Common myeloid progenitor, CD34-positive (primary cell): ENCODE measurements at regions not wholly inside any gene's neighbourhood (a gene's known extent, or its start where the extent isn't known, plus 50 kb on each side); places are given as distances from the start of the nearest gene placed in this dataset.

ENCODE experiments used
- CTCF ChIA-PET: fragments of 350-600 bp; sonication (Branson Sonifier 250); formaldehyde crosslinking; loops from one replicate; lab custom pipeline; 2021; ENCODE audit warnings: antibody characterized with exemption; lab: Charles Lee
- POLR2A ChIA-PET: fragments of 350-600 bp; sonication (Branson Sonifier 250); formaldehyde crosslinking; loops from one replicate; lab custom pipeline; 2021; ENCODE audit warnings: antibody characterized with exemption; lab: Charles Lee
- DNase-seq, 3 donors: peaks; one replicate each; pipeline versions ENCODE4 v3.0.0 to v3.0.0-alpha.2; 2013
- H3K27ac ChIP-seq, 2 experiments: 1 replicate in 1 of 2; 2 replicates in 1 of 2; pipeline ENCODE4 v1.7.0; 2013; ENCODE audit warnings: inconsistent platforms in 2 of 2, low read length in 2 of 2, mild to moderate bottlenecking in 2 of 2, low read depth in 1 of 2, moderate library complexity in 1 of 2; ENCODE audit not compliant: severe bottlenecking in 2 of 2, insufficient read depth in 1 of 2, poor library complexity in 1 of 2
- H3K27me3 ChIP-seq, 5 experiments: replicated peaks in 2 of 5; 1 replicate in 3 of 5; 2 replicates in 2 of 5; pipeline versions ENCODE4 v1.6.1 to v1.7.0; 2013; ENCODE audit warnings: low read length in 4 of 5, mild to moderate bottlenecking in 2 of 5, moderate library complexity in 2 of 5, inconsistent platforms in 1 of 5; ENCODE audit not compliant: insufficient read depth in 5 of 5, control insufficient read depth in 4 of 5
- H3K36me3 ChIP-seq, 4 experiments: 1 replicate in 2 of 4; 2 replicates in 2 of 4; pipeline versions ENCODE4 v1.6.1 to v1.7.0; 2013; ENCODE audit warnings: low read length in 3 of 4, control low read depth in 1 of 4, mild to moderate bottlenecking in 1 of 4; ENCODE audit not compliant: control insufficient read depth in 4 of 4, insufficient read depth in 4 of 4
- H3K4me1 ChIP-seq, 4 experiments: 1 replicate in 3 of 4; 2 replicates in 1 of 4; pipeline versions ENCODE4 v1.6.1 to v1.7.1; 2013; ENCODE audit warnings: low read length in 3 of 4, mild to moderate bottlenecking in 3 of 4, control low read depth in 1 of 4, inconsistent platforms in 1 of 4, moderate library complexity in 1 of 4; ENCODE audit not compliant: control insufficient read depth in 4 of 4, insufficient read depth in 4 of 4; ENCODE audit errors: control extremely low read depth in 1 of 4
- H3K4me3 ChIP-seq, 7 experiments: 1 replicate in 4 of 7; 2 replicates in 3 of 7; pipeline versions ENCODE4 v1.5.1 to v1.7.0; 2013; ENCODE audit warnings: mild to moderate bottlenecking in 7 of 7, low read length in 6 of 7, moderate library complexity in 6 of 7, inconsistent platforms in 2 of 7, low read depth in 2 of 7, control low read depth in 1 of 7; ENCODE audit not compliant: insufficient read depth in 4 of 7, control insufficient read depth in 1 of 7; ENCODE audit errors: extremely low read depth in 1 of 7
- H3K9me3 ChIP-seq, 5 experiments: 1 replicate in 4 of 5; 2 replicates in 1 of 5; pipeline versions ENCODE4 v1.6.1 to v1.7.1; 2013; ENCODE audit warnings: low read length in 4 of 5, mild to moderate bottlenecking in 2 of 5, inconsistent platforms in 1 of 5, low read depth in 1 of 5, moderate library complexity in 1 of 5; ENCODE audit not compliant: control insufficient read depth in 4 of 5, insufficient read depth in 2 of 5; ENCODE audit errors: control extremely low read depth in 1 of 5
- WGBS: methylation state at CpG from one replicate; pipeline ENCODE4 v1.1.5; 2013; ENCODE audit not compliant: insufficient coverage; 5-methylcytosine and 5-hydroxymethylcytosine counted together

- H3K9me3 ChIP-seq = peaks cover 0 to 7% (median 0%) of the 10 kb centered on the region in 5 experiments
- peaks cover 0 to 22% (median 8%) of the 10 kb centered on the region in 4 experiments for H3K4me1 ChIP-seq
- CTCF ChIA-PET = no interaction called here
- no CpG with 5 or more reads among the region's 1 CpG for WGBS
- H3K27me3 ChIP-seq = no peaks in the 10 kb centered on the region
- no peak overlapping the region for H3K27ac ChIP-seq
- POLR2A ChIA-PET = no interaction called here
- no peak overlapping the region for H3K4me3 ChIP-seq
- no peaks in the 10 kb centered on the region for H3K36me3 ChIP-seq
- DNase-seq = no peak
Measured at GRCh38 chr3:155029941-155030340, 50.2 kb upstream of the MME start.

GRCh38 chr3:155026999-155027591 is 53.0 kb upstream of the MME start:
- Histone ChIP-seq H3K4me1 (peaks cover 0 to 15% (median 5%) of the 10 kb centered on the region in 4 experiments), H3K9me3 (peaks cover 0 to 7% (median 0%) of the 10 kb centered on the region in 5 experiments), H3K27me3 (no peaks in the 10 kb centered on the region), H3K27ac (peak overlapping the region; percentile 22 to 50), H3K36me3 (no peaks in the 10 kb centered on the region), H3K4me3 (peak overlapping the region in 1 of 7 experiments; percentile 19)
- CTCF ChIA-PET = no interaction called here
- peak in 2 of 3 donors; percentile 18 to 22 for DNase-seq
- WGBS = 10% methylated on average over 2 of the region's 2 CpGs
- POLR2A ChIA-PET = no interaction called here

- H3K27ac ChIP-seq = no peak overlapping the region
- peaks cover 0 to 3% (median 0%) of the 10 kb centered on the region in 5 experiments for H3K9me3 ChIP-seq
- WGBS = 71% methylated on average over 1 of the region's 2 CpGs
- CTCF ChIA-PET = no interaction called here
- H3K4me1 ChIP-seq = peaks cover 4 to 15% (median 5%) of the 10 kb centered on the region in 4 experiments
- DNase-seq = no peak
- H3K36me3 ChIP-seq = no peaks in the 10 kb centered on the region
- H3K27me3 ChIP-seq = no peaks in the 10 kb centered on the region
- H3K4me3 ChIP-seq = no peak overlapping the region
- POLR2A ChIA-PET = no interaction called here
Measured at GRCh38 chr3:155024006-155024638, 56.0 kb upstream of the MME start.

- no peaks in the 10 kb centered on the region for H3K9me3 ChIP-seq
- no peak overlapping the region for H3K27ac ChIP-seq
- no peak overlapping the region for H3K4me3 ChIP-seq
- no peaks in the 10 kb centered on the region for H3K27me3 ChIP-seq
- ChIA-PET POLR2A (no interaction called here), CTCF (no interaction called here)
- no peaks in the 10 kb centered on the region for H3K36me3 ChIP-seq
- H3K4me1 ChIP-seq = peaks cover 4 to 15% (median 9%) of the 10 kb centered on the region in 4 experiments
- no peak for DNase-seq
Measured at GRCh38 chr3:155022896-155023295, 57.2 kb upstream of the MME start.

- CTCF ChIA-PET = no interaction called here
- no peak for DNase-seq
- POLR2A ChIA-PET = no interaction called here
Measured at GRCh38 chr3:155019575-155019974, 60.5 kb upstream of the MME start.

GRCh38 chr3:155018621-155019330 is 61.3 kb upstream of the MME start:
- Histone ChIP-seq H3K27me3 (no peaks in the 10 kb centered on the region), H3K27ac (no peak overlapping the region), H3K36me3 (no peaks in the 10 kb centered on the region), H3K9me3 (no peaks in the 10 kb centered on the region), H3K4me1 (peaks cover 0 to 7% (median 3%) of the 10 kb centered on the region in 4 experiments), H3K4me3 (no peak overlapping the region)
- DNase-seq = peak; percentile 12 to 69 (median 43)
- CTCF ChIA-PET = no interaction called here
- 100% methylated on average over 1 of the region's 5 CpGs for WGBS
- POLR2A ChIA-PET = no interaction called here

More at GRCh38 chr3:155019575-155019974, 60.5 kb upstream of the MME start:
- Histone ChIP-seq H3K27ac (no peak overlapping the region), H3K9me3 (no peaks in the 10 kb centered on the region), H3K4me3 (no peak overlapping the region), H3K4me1 (peaks cover 0 to 7% (median 3%) of the 10 kb centered on the region in 4 experiments), H3K27me3 (no peaks in the 10 kb centered on the region), H3K36me3 (no peaks in the 10 kb centered on the region)
- 100% methylated on average over 1 of the region's 1 CpG for WGBS
